ENCODE measurements at regions not wholly inside any gene's neighbourhood (a gene's known extent, or its start where the extent isn't known, plus 50 kb on each side); places are given as distances from the start of the nearest gene placed in this dataset.

DNA sequence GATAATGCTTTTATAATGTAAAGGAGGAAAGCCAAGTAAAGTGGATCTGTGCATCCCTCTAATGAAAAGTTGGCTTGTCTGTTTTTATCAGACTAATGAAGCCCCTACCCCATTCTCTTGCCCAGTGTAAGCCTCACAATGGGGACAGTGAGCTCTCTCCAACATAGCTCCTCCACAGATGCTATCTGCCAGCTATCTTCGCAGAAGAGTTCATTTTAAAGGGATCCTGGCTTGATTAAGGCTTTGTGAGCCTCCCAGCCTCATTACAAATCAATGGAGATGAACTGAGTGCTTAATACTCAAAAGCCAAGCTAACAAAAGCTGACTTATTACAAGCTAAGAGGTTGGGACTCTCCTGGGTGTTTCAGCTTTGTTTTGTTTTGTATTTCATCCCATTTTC, 514.7 kb downstream of the NUF2 start:
- H2AFZ ChIP-seq (ENCODE audit: low read depth, low read length), result no peak overlapping the region
- H3K4me3 ChIP-seq (replicated peaks in 1 of 3; ENCODE audit: insufficient read depth in 1 of 3, low read depth in 1 of 3, low read length in 3 of 3), result no peak overlapping the region
- H3K79me2 ChIP-seq (ENCODE audit: control insufficient read depth, insufficient read depth, low read length), result no peaks in the 10 kb centered on the region
- H3K36me3 ChIP-seq (ENCODE audit: control insufficient read depth in 2 of 2, extremely low read depth in 1 of 2, insufficient read depth in 2 of 2, low read length in 2 of 2), result no peaks in the 10 kb centered on the region
- no peak overlapping the region for H3K27ac ChIP-seq (ENCODE audit: insufficient read depth, low read depth, low read length)
- TF ChIP-seq POLR2A (IDR thresholded peaks at IDR 0.05; ENCODE audit: low read depth, low read length) (no peak), MYC (IDR thresholded peaks at IDR 0.05; ENCODE audit: low read depth, low read length) (no peak), FOS (IDR thresholded peaks at IDR 0.05; ENCODE audit: borderline replicate concordance, insufficient read depth, low read length) (no peak), JUN (IDR thresholded peaks at IDR 0.05; ENCODE audit: borderline replicate concordance, insufficient read depth, insufficient read length, low read depth) (no peak), EZH2 (IDR thresholded peaks at IDR 0.05; ENCODE audit: borderline replicate concordance, low read depth, low read length, severe bottlenecking) (no peak), POLR2AphosphoS5 (IDR thresholded peaks at IDR 0.05; ENCODE audit: insufficient read depth, low read depth, low read length) (no peak), GATA2 (IDR thresholded peaks at IDR 0.05; ENCODE audit: insufficient read depth, insufficient read length, low read depth, low read length) (no peak)
- TF ChIP-seq, protein P1, sequence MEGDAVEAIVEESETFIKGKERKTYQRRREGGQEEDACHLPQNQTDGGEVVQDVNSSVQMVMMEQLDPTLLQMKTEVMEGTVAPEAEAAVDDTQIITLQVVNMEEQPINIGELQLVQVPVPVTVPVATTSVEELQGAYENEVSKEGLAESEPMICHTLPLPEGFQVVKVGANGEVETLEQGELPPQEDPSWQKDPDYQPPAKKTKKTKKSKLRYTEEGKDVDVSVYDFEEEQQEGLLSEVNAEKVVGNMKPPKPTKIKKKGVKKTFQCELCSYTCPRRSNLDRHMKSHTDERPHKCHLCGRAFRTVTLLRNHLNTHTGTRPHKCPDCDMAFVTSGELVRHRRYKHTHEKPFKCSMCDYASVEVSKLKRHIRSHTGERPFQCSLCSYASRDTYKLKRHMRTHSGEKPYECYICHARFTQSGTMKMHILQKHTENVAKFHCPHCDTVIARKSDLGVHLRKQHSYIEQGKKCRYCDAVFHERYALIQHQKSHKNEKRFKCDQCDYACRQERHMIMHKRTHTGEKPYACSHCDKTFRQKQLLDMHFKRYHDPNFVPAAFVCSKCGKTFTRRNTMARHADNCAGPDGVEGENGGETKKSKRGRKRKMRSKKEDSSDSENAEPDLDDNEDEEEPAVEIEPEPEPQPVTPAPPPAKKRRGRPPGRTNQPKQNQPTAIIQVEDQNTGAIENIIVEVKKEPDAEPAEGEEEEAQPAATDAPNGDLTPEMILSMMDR (IDR thresholded peaks at IDR 0.05; ENCODE audit: extremely low read depth in 1 of 2, insufficient read depth in 1 of 2, low read depth in 1 of 2, low read length in 2 of 2), result no peak
- TF ChIP-seq, protein P2, sequence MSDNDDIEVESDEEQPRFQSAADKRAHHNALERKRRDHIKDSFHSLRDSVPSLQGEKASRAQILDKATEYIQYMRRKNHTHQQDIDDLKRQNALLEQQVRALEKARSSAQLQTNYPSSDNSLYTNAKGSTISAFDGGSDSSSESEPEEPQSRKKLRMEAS (IDR thresholded peaks at IDR 0.05; ENCODE audit: insufficient read depth, insufficient read length), result no peak
- dilution Hi-C loops (cut with MboI; ENCODE audit: extremely low pct_ligation_motif_present, low sequenced_read_pairs), result no loop called here
- H3K9me3 ChIP-seq (replicated peaks; ENCODE audit: control insufficient read depth, insufficient read depth, low read length), result no peaks in the 10 kb centered on the region
- FAIRE-seq (no peak), DNase-seq (ENCODE audit: low read depth, low spot score) (no peak)
- no peak overlapping the region for H3K9ac ChIP-seq (replicated peaks; ENCODE audit: extremely low read depth, insufficient read depth, low read length)
- ChIA-PET CTCF (no interaction called here), POLR2A (no interaction called here)
- no peaks in the 10 kb centered on the region for H3K9me1 ChIP-seq (replicated peaks; ENCODE audit: control insufficient read depth, extremely low read depth, insufficient read depth, low read length)
- BruUV-seq (replicated peaks), result no TSS peak
- H3K27me3 ChIP-seq (ENCODE audit: control insufficient read depth in 2 of 2, insufficient read depth in 2 of 2, low read length in 2 of 2), result no peaks in the 10 kb centered on the region
- intact Hi-C loops (cut with micrococcal nuclease), result no loop called here
- H4K20me1 ChIP-seq (replicated peaks; ENCODE audit: control insufficient read depth, extremely low read depth, insufficient read depth, low read length), result no peaks in the 10 kb centered on the region
- no peak overlapping the region for H3K4me2 ChIP-seq (ENCODE audit: insufficient read depth, low read length)
- no peaks in the 10 kb centered on the region for H3K4me1 ChIP-seq (ENCODE audit: control insufficient read depth, extremely low read depth, insufficient read depth, low read length)
